ENCODE measurements at regions not wholly inside any gene's neighbourhood (a gene's known extent, or its start where the extent isn't known, plus 50 kb on each side); places are given as distances from the start of the nearest gene placed in this dataset.
A peak's percentile ranks its signal among the peaks of the same experiment; 100 is the strongest.

GRCh38 chr11:116244439-116244838, 528.3 kb downstream of the BUD13 start:
- peaks cover 8% of the 10 kb centered on the region for H3K27me3 ChIP-seq
- no peaks in the 10 kb centered on the region for H3K4me1 ChIP-seq
- no peak overlapping the region for H3K4me3 ChIP-seq
- no peaks in the 10 kb centered on the region for H3K36me3 ChIP-seq
- TF ChIP-seq EP300 (IDR thresholded peaks at IDR 0.05) (no peak), POLR2AphosphoS5 (IDR thresholded peaks at IDR 0.05) (no peak), CTCF (IDR thresholded peaks at IDR 0.05) (no peak), POLR2A (IDR thresholded peaks at IDR 0.05) (no peak)
- DNase-seq (ENCODE audit: low spot score in 2 of 2), result no peak
- WGBS, result 59% methylated on average over 8 of the region's 8 CpGs
- H3K27ac ChIP-seq, result no peak overlapping the region
- no peaks in the 10 kb centered on the region for H3K9me3 ChIP-seq

- WGBS, result 80% methylated on average over 5 of the region's 5 CpGs
- Histone ChIP-seq H3K36me3 (no peaks in the 10 kb centered on the region), H3K4me3 (no peak overlapping the region), H3K9me3 (no peaks in the 10 kb centered on the region), H3K27me3 (peaks cover 8% of the 10 kb centered on the region), H3K27ac (no peak overlapping the region), H3K4me1 (no peaks in the 10 kb centered on the region)
- DNase-seq (ENCODE audit: low spot score in 2 of 2), result no peak
- no peak for TF ChIP-seq CTCF (IDR thresholded peaks at IDR 0.05)
- no peak for TF ChIP-seq POLR2A (IDR thresholded peaks at IDR 0.05)
- TF ChIP-seq POLR2AphosphoS5 (IDR thresholded peaks at IDR 0.05), result no peak
- no peak for TF ChIP-seq EP300 (IDR thresholded peaks at IDR 0.05)
Measured at GRCh38 chr11:116243991-116244390, 528.8 kb downstream of the BUD13 start.

- H3K36me3 ChIP-seq, result no peaks in the 10 kb centered on the region
- no peak overlapping the region for H3K4me3 ChIP-seq
- no peak for DNase-seq (ENCODE audit: low spot score in 2 of 2)
- H3K27ac ChIP-seq, result no peak overlapping the region
- H3K9me3 ChIP-seq, result no peaks in the 10 kb centered on the region
- no peaks in the 10 kb centered on the region for H3K4me1 ChIP-seq
- TF ChIP-seq POLR2A (IDR thresholded peaks at IDR 0.05) (no peak), CTCF (IDR thresholded peaks at IDR 0.05) (no peak), POLR2AphosphoS5 (IDR thresholded peaks at IDR 0.05) (no peak), EP300 (IDR thresholded peaks at IDR 0.05) (no peak)
- WGBS, result 84% methylated on average over 4 of the region's 4 CpGs
- H3K27me3 ChIP-seq, result peaks cover 9% of the 10 kb centered on the region
Measured at GRCh38 chr11:116242006-116242405, 530.8 kb downstream of the BUD13 start.

- Histone ChIP-seq H3K27me3 (peaks cover 3% of the 10 kb centered on the region), H3K9me3 (no peaks in the 10 kb centered on the region), H3K4me3 (no peak overlapping the region), H3K36me3 (no peaks in the 10 kb centered on the region), H3K27ac (no peak overlapping the region), H3K4me1 (no peaks in the 10 kb centered on the region)
- TF ChIP-seq EP300 (IDR thresholded peaks at IDR 0.05) (no peak), POLR2A (IDR thresholded peaks at IDR 0.05) (no peak), POLR2AphosphoS5 (IDR thresholded peaks at IDR 0.05) (no peak), CTCF (IDR thresholded peaks at IDR 0.05) (no peak)
- 39% methylated on average over 4 of the region's 4 CpGs for WGBS
- DNase-seq (ENCODE audit: low spot score in 2 of 2), result no peak
Measured at GRCh38 chr11:116240710-116241109, 532.1 kb downstream of the BUD13 start.

GRCh38 chr11:116239247-116239646, 533.5 kb downstream of the BUD13 start:
- Histone ChIP-seq H3K4me1 (no peaks in the 10 kb centered on the region), H3K9me3 (no peaks in the 10 kb centered on the region), H3K36me3 (no peaks in the 10 kb centered on the region), H3K4me3 (no peak overlapping the region), H3K27ac (peak overlapping the region; percentile 14), H3K27me3 (peaks cover 3% of the 10 kb centered on the region)
- TF ChIP-seq POLR2A (IDR thresholded peaks at IDR 0.05), result no peak
- no peak for TF ChIP-seq CTCF (IDR thresholded peaks at IDR 0.05)
- no peak for TF ChIP-seq EP300 (IDR thresholded peaks at IDR 0.05)
- no peak for TF ChIP-seq POLR2AphosphoS5 (IDR thresholded peaks at IDR 0.05)
- 58% methylated on average over 4 of the region's 4 CpGs for WGBS
- DNase-seq (ENCODE audit: low spot score in 2 of 2), result peak in 1 of 2 donors; percentile 3

Data from suprapubic skin (tissue), 4 donors.